ENCODE measurements at regions not wholly inside any gene's neighbourhood (a gene's known extent, or its start where the extent isn't known, plus 50 kb on each side); places are given as distances from the start of the nearest gene placed in this dataset.
A peak's percentile ranks its signal among the peaks of the same experiment; 100 is the strongest.
"Not testable (repeated sequence)": the region's sequence is repeated elsewhere in the genome, so short reads cannot be mapped to it uniquely, and the experiment has no call there.

DNA sequence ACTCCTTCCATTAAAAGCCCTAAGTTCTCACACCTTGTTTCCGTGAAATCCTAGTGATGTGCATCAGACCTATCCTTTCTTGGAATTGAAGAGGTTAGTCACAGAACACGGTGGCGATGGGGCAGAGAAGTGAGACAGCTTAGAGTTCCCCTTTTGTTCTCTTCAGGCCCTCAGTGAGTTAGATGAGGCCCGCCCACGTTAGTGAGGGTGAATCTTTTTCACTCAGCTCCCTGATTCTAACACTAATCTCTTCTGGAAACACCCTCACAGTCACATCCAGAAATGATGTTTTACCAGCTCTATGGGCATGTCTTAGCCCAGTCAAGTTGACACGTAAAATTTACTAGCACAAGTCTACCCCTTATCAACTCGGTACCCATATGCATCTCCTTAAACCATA, 172.7 kb upstream of the NOX3 start:
- DNase-seq = peak; percentile 55

DNA sequence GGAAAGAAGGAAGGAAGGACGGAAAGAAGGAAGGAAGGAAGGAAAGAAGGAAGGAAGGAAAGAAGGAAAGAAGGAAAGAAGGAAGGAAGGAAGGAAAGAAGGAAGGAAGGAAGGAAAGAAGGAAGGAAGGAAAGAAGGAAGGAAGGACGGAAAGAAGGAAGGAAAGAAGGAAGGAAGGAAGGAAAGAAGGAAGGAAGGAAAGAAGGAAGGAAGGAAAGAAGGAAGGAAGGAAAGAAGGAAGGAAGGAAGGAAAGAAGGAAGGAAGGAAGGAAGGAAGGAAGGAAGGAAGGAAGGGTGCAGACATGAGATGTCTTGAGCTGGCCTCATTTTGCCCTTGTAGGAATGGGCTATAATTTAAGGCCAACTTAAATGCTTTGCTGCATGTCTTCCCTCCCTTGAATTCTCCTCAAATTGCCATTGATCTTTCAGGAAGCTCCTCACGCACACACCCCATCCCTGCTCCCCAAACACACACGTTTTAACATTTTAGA, 172.1 kb upstream of the NOX3 start:
- DNase-seq = not testable (repeated sequence)

DNA sequence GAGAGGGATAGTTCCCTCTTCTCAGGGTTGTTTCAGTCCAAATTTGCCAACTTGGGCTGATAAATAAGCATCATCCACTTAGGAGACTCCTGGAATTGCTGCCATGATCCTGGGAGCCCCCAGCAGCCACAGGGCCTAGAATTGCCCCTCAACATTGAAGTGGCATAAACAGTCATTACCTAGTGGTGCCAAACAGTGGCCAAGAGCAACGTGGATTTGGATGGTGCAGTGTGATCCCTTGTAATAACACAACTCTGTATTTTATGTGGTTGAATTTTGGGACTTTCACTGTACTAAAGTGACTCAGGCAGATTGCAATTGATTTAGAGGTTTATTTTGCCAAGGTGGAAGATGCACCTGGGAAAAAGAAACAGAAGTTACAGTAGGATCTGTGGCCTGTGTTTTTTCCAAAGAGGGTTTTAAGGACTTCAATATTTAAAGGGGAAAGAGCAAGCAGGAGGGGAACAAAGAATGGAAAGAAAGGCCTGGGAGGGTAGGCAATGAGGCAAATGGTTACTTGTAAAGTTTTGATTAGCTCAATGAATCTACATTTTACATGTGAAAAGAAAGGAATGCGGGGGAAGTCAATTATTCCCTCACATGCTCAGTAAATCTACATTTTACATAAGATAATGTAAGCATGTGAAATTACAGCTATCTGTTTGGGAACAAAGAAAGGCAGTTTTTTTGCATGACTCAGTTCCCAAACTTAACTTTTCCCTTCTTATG, 168.0 kb upstream of the NOX3 start:
- no peak for DNase-seq

DNA sequence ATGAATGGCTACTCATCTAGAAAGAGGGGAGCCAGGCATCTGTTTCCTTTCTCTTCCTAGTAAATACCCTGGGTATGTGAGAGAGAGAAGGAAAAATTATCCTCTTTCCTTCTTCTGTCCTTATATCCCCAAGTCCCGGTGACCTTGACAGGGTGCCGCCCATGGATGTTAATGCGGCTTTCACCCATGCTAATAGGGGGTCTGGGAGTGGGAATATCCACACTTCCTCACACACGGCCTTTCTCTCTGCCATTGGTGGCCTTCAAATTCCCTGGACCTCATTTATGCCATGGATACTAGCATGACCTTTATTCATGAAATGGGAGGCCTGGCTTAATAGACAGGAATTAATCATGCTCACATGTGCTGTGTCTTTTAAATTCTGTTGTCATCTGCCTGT, 159.0 kb upstream of the NOX3 start:
- DNase-seq = no peak

- no peak for DNase-seq
These were observed 156.1 kb upstream of the NOX3 start for GRCh38 chr6:155611742-155612141.

GRCh38 chr6:155604991-155605390, 149.4 kb upstream of the NOX3 start:
- no peak for DNase-seq

DNA sequence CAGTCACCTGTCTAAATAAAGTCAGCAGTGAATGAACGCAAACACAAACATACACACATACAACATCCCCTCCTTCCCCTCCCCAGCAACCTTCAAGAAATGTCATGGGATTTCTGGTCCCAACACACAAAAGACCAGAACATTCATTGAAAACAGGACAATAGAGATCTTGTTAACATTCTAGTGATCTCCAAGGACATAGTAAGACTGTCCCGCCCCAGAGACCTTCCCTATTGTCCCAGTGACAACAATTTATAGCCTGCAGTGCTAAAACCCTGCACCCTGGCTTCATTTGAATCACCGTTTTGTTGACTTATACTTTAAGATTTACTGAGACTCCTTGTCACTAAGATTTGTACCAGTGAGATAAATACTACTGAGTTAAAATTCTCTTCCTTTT, 143.9 kb upstream of the NOX3 start:
- DNase-seq = no peak

- no peak for DNase-seq
These were observed 143.5 kb upstream of the NOX3 start for GRCh38 chr6:155599160-155599559.

GRCh38 chr6:155595284-155595683, 139.6 kb upstream of the NOX3 start:
- no peak for DNase-seq

DNA sequence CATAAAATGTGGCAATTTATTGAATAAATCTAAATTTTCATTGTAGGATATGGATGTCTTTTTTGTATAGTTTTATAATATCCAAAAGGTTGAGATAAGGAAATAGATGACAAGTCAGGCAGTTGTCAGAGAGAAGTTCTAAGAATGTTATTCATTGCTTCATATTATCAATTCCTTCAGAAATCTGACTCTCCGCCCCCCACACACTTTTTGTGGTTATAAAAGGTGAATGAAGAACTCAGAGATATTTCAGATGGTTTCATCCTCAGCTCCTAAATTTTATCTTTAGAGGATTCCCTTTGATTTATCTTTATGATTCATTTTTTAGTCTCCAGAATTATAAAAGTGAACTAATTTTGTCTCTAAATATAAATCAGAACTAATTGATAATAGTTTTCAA, 136.1 kb upstream of the NOX3 start:
- DNase-seq = no peak

DNA sequence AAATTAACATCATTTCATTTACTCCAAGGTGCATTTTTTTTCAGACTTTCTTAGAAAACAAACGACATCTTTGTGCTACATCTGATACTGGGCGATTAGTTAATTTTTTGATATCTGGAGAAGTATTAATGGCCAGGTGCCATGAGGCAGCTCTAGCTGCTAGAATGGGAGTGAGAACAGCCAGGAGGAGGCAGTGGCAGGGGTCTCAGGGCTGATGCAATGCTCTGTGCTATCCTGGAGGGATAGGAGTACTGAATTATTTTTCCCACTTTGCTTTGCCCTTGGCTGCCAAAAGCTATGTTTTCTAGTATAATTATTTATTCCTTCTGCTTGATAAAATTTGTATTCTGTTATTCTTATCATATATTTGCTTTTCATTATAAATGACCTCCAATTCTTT, 133.6 kb upstream of the NOX3 start:
- DNase-seq = no peak

GRCh38 chr6:155587817-155588216, 132.2 kb upstream of the NOX3 start:
- DNase-seq = no peak

GRCh38 chr6:155586090-155586489, 130.5 kb upstream of the NOX3 start:
- DNase-seq = no peak

GRCh38 chr6:155584006-155584405, 128.4 kb upstream of the NOX3 start:
- DNase-seq = no peak

DNA sequence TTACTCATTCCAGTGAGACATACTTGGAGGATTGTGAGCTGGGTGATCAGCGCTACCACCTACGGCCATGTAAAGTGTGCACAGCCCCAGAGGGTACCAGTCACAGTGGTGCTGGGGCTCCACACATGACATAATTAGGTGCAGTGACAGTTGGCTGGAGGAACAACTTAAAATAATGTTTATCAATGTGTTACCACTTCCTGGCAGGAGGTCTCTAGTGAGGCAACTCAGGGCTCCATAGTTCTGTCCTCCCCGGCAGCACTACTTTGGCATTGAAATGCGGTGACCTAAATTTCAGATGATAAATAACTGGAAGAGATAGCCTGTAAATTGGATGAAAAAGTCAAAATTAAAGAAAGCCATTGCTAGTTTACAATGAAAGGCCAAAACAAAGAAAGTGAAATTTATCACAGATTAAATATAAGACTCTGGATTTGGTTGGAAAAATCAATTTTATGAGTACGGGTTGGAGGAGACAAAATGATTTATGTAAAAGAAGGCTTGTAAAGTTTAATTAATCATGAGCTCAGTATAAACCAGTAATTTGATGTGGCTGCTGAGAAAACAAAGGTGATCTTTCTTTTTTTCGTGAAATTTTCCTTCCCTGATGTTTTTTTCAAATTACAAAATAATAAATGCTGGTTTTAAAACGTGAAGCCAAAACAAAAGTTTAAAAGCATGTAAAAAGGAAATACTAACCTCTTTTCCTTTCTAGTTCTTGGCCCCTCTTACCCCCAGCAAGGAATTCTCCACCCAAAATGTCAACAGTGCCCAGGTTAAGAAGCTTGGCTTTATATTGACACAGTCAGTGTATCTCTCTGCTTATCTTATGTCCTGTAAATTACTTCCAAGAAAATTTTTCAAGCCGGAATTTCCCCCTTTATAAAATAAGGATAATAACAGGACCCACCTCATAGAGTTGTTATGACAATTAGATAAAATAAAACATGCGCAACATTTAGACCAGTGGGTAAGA, 126.7 kb upstream of the NOX3 start:
- no peak for DNase-seq

- no peak for DNase-seq
These were observed 125.3 kb upstream of the NOX3 start for GRCh38 chr6:155580904-155581303.

DNA sequence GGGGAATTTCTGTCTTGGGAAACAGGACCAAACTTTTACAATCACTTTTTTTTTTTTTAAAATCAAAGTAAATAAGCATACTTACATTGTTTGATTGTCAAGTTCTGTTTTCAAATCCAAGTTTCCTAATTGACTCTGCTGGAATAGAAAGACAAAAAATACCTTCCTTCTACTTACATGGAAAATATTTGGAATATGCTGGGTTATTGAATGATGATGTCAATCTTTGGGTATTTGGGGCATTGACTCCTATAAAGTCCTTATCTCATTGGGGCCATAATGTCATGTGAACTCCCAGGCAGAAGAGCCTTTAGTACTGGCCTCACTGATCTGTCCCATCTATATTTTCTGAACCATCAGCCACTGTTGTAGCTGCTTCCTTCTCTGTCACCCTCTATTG, 122.6 kb upstream of the NOX3 start:
- DNase-seq = no peak

- DNase-seq = no peak
These were observed 106.3 kb upstream of the NOX3 start for GRCh38 chr6:155561966-155562364.

GRCh38 chr6:155561257-155561965, 105.8 kb upstream of the NOX3 start:
- no peak for DNase-seq

GRCh38 chr6:155549928-155550327, 94.3 kb upstream of the NOX3 start:
- no peak for DNase-seq

DNA sequence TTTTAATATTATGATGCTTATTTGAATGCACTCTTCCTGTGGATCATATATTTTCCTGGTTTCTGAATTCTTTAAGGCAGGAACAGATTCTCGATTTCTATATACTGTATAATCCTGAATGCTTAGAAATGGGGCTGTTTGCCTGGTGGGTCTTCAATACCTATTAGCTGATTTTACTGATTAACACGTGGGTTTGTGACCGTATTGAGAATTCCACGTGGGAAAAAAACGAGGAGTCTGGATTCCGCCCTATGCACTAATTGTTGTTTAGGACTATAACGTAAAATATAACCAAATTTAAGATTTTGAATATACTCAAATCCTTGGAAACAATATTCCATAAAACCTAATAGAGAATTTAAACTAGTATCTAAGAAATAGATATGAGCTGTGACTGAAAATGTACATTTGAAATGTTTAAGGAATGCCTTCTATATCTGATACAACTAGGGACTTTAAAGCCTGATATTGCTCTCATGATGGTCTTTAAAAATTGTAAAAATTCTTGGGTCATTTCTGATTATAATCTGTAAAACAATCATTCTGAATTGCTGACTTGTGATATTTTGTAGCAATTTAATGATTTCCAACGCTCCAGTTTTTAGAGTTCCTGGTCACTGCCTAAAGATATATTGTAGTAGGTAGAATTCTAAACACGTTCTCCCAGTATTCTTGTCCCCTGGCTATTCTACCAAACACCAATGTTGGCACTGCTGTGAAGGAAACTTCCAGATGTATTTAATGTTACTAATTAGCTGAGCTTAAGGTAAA, 93.6 kb upstream of the NOX3 start:
- DNase-seq = no peak

- no peak for DNase-seq
These were observed 92.9 kb upstream of the NOX3 start for GRCh38 chr6:155548576-155548975.

DNA sequence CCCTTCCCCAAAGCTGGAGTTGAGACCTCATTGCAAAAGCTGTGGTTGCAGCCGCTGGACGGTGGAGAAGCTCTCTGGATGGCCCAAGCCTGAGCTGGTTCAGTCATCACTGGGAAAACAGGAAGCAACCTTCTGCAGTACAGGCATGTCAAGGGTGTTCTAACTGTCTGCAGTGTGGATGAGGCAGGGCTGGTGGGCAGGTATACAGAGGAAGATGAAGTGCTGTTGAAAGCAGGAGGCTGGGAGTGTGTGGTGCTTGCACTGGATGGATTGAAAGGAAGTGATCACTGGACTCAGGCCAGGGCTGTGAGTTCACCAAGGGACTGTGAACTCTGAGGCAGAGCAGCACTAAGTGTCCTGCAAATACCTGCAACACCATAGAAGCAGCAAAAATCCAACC, 89.0 kb upstream of the NOX3 start:
- no peak for DNase-seq

All from activated CD8-positive, alpha-beta memory T cell treated with anti-CD3 and anti-CD28 coated beads, Interleukin-2, amount 50 U/mL, for 48 hours (primary cell).